ENCODE measurements at regions not wholly inside any gene's neighbourhood (a gene's known extent, or its start where the extent isn't known, plus 50 kb on each side); places are given as distances from the start of the nearest gene placed in this dataset.

DNA sequence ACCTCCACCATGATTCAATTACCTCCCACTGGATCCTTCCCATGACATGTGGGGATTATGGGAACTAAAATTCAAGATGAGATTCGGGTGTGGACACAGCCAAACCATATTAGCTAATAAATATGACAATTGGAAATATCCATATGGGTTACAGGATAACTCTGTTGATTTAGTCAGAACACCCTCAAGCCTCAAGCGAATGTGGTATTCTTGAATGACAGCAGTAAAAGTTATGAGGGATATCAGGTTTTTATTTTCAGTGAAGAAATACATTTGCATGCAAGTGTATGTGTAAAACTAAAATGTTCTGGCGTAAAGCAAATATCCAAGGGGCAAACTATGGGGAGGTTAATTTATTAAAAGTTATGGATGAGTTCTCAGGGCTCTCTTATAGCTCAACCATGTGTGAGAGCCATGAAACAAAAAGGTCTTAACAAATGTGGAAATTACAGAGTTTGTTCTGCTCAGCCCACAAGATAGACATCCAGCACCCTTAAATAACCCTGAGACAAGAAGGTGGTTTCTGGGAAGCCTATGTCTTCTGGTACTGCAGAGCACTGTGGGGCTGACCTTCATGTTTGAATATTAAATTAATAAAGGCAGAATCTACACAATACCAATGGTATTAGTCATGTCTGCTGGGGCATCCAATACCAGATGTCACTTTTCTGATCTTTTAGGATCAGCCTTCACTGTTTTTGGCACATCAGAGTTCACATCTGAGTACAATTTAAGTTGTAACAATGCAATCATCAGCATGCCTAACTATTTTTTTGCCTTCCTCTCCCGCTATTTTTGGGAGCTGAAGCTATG is 370.5 kb upstream of the RSPO3 start:
- Histone ChIP-seq H2BK12ac (ENCODE audit: insufficient read length, low read depth, low read length) (no peak overlapping the region), H2BK5ac (ENCODE audit: insufficient read length, low read length) (no peak overlapping the region), H3K79me2 (ENCODE audit: insufficient read depth, low read length) (no peaks in the 10 kb centered on the region), H3K4me1 (ENCODE audit: insufficient read depth, low read length) (no peaks in the 10 kb centered on the region), H2BK120ac (ENCODE audit: low read depth, low read length, poor library complexity, severe bottlenecking) (no peak overlapping the region), H2AK5ac (ENCODE audit: insufficient read length, low read length) (no peak overlapping the region), H3K27me3 (ENCODE audit: insufficient read depth, low read length) (no peaks in the 10 kb centered on the region), H4K91ac (ENCODE audit: insufficient read length, low read depth, low read length) (no peak overlapping the region), H3K23ac (ENCODE audit: insufficient read length, low read depth, low read length) (no peak overlapping the region), H3K4ac (ENCODE audit: low read depth, low read length) (no peak overlapping the region), H4K5ac (ENCODE audit: insufficient read length, low read depth, low read length) (no peak overlapping the region), H2AFZ (ENCODE audit: low read length) (no peak overlapping the region), H3K79me1 (ENCODE audit: insufficient read depth, low read depth, low read length, poor library complexity, severe bottlenecking) (no peaks in the 10 kb centered on the region), H2BK20ac (ENCODE audit: low read depth, low read length, poor library complexity, severe bottlenecking) (no peak overlapping the region), H4K20me1 (ENCODE audit: control insufficient read depth, insufficient read depth, insufficient read length) (no peaks in the 10 kb centered on the region), H2BK15ac (ENCODE audit: low read depth, low read length) (no peak overlapping the region), H3K4me2 (ENCODE audit: insufficient read depth, insufficient read length, low read length) (no peak overlapping the region), H3K9ac (ENCODE audit: extremely low read depth, insufficient read length, low read length) (no peak overlapping the region), H3K14ac (ENCODE audit: insufficient read depth, low read length) (no peak overlapping the region), H3K18ac (ENCODE audit: insufficient read length, low read depth, low read length) (no peak overlapping the region), H3K27ac (ENCODE audit: insufficient read length, low read depth, low read length) (no peak overlapping the region), H3K56ac (ENCODE audit: insufficient read length, low read depth, low read length) (no peak overlapping the region), H3K23me2 (ENCODE audit: insufficient read length, low read depth, low read length, poor library complexity, severe bottlenecking) (no peaks in the 10 kb centered on the region), H4K8ac (replicated peaks; ENCODE audit: insufficient read length, low read depth, low read length) (no peak overlapping the region), H3K9me3 (ENCODE audit: control insufficient read depth, low read depth, low read length) (no peaks in the 10 kb centered on the region), H3T11ph (ENCODE audit: low read length) (no peak overlapping the region)
- Mint-ChIP-seq H3K27ac (no peak overlapping the region), H3K4me3 (no peak overlapping the region), H3K27me3 (ENCODE audit: low read depth) (no peaks in the 10 kb centered on the region), H3K9me3 (peaks cover 6 to 22% of the 10 kb centered on the region in 2 experiments), H3K4me1 (no peaks in the 10 kb centered on the region), H3K36me3 (ENCODE audit: insufficient read depth in 1 of 3, low read depth in 3 of 3) (peaks cover 0 to 6% (median 0%) of the 10 kb centered on the region in 3 experiments; a peak in 1 of 7 replicates)
- no CpG with 5 or more reads among the region's 4 CpGs for WGBS (ENCODE audit: extremely low coverage, insufficient read length, low lambda C conversion rate)
- TF ChIP-seq, protein P1, sequence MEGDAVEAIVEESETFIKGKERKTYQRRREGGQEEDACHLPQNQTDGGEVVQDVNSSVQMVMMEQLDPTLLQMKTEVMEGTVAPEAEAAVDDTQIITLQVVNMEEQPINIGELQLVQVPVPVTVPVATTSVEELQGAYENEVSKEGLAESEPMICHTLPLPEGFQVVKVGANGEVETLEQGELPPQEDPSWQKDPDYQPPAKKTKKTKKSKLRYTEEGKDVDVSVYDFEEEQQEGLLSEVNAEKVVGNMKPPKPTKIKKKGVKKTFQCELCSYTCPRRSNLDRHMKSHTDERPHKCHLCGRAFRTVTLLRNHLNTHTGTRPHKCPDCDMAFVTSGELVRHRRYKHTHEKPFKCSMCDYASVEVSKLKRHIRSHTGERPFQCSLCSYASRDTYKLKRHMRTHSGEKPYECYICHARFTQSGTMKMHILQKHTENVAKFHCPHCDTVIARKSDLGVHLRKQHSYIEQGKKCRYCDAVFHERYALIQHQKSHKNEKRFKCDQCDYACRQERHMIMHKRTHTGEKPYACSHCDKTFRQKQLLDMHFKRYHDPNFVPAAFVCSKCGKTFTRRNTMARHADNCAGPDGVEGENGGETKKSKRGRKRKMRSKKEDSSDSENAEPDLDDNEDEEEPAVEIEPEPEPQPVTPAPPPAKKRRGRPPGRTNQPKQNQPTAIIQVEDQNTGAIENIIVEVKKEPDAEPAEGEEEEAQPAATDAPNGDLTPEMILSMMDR (conservative IDR thresholded peaks at IDR 0.05), result no peak
- no peak for DNase-seq

Data from H9 (cell line).